Chondrocyte (in vitro differentiated cells): ENCODE measurements at regions not wholly inside any gene's neighbourhood (a gene's known extent, or its start where the extent isn't known, plus 50 kb on each side); places are given as distances from the start of the nearest gene placed in this dataset.
A peak's percentile ranks its signal among the peaks of the same experiment; 100 is the strongest.

Experiments
- DNase-seq: peaks from one replicate; pipeline ENCODE4 v3.0.0; 2021; ENCODE audit warnings: mixed read lengths, low spot score
- H3K27ac Mint-ChIP-seq: one replicate; pipeline ENCODE4 v1.8.0; 2021; ENCODE audit warnings: mild to moderate bottlenecking, moderate library complexity, mixed read lengths; ENCODE audit not compliant: unreplicated experiment
- H3K27me3 Mint-ChIP-seq: 2 replicates; pipeline ENCODE4 v1.8.0; 2021; ENCODE audit warnings: low read depth, mixed read lengths
- H3K36me3 Mint-ChIP-seq: 2 replicates; pipeline ENCODE4 v1.8.0; 2021; ENCODE audit warnings: low read depth, mixed read lengths
- H3K4me1 Mint-ChIP-seq: 2 replicates; pipeline ENCODE4 v1.8.0; 2021; ENCODE audit warnings: low read depth, mild to moderate bottlenecking, mixed read lengths
- H3K4me3 Mint-ChIP-seq: one replicate; pipeline ENCODE4 v1.8.0; 2021; ENCODE audit warnings: mild to moderate bottlenecking, moderate library complexity, mixed read lengths; ENCODE audit not compliant: unreplicated experiment
- H3K9me3 Mint-ChIP-seq: 2 replicates; pipeline ENCODE4 v1.8.0; 2021; ENCODE audit warnings: low read depth, mixed read lengths
- CTCF ChIP-seq: fragments of 200-600 bp; sonication (generic); IDR thresholded peaks from 2 replicates; pipeline ENCODE4 v1.5.0; 2021; ENCODE audit warnings: antibody characterized with exemption, mild to moderate bottlenecking, moderate library complexity

GRCh38 chr4:96525898-96526297 is 686.0 kb downstream of the PDHA2 start:
- H3K36me3 Mint-ChIP-seq, result no peaks in the 10 kb centered on the region
- H3K4me3 Mint-ChIP-seq, result no peak overlapping the region
- peaks cover 3% of the 10 kb centered on the region for H3K9me3 Mint-ChIP-seq
- H3K27ac Mint-ChIP-seq, result peak overlapping the region; percentile 3
- no peak for DNase-seq
- no peaks in the 10 kb centered on the region for H3K27me3 Mint-ChIP-seq
- no peak for TF ChIP-seq CTCF
- H3K4me1 Mint-ChIP-seq, result peaks cover 14% of the 10 kb centered on the region

GRCh38 chr4:96526625-96527024 is 686.7 kb downstream of the PDHA2 start:
- H3K27me3 Mint-ChIP-seq, result no peaks in the 10 kb centered on the region
- TF ChIP-seq CTCF, result no peak
- DNase-seq, result no peak
- H3K4me3 Mint-ChIP-seq, result no peak overlapping the region
- peaks cover 3% of the 10 kb centered on the region for H3K9me3 Mint-ChIP-seq
- no peak overlapping the region for H3K27ac Mint-ChIP-seq
- no peaks in the 10 kb centered on the region for H3K36me3 Mint-ChIP-seq
- H3K4me1 Mint-ChIP-seq, result peaks cover 14% of the 10 kb centered on the region

GRCh38 chr4:96531836-96532235 is 691.9 kb downstream of the PDHA2 start:
- Mint-ChIP-seq H3K27me3 (no peaks in the 10 kb centered on the region), H3K27ac (no peak overlapping the region), H3K4me3 (no peak overlapping the region), H3K4me1 (no peaks in the 10 kb centered on the region), H3K9me3 (peaks cover 3% of the 10 kb centered on the region), H3K36me3 (no peaks in the 10 kb centered on the region)
- TF ChIP-seq CTCF, result no peak
- DNase-seq, result no peak

DNA sequence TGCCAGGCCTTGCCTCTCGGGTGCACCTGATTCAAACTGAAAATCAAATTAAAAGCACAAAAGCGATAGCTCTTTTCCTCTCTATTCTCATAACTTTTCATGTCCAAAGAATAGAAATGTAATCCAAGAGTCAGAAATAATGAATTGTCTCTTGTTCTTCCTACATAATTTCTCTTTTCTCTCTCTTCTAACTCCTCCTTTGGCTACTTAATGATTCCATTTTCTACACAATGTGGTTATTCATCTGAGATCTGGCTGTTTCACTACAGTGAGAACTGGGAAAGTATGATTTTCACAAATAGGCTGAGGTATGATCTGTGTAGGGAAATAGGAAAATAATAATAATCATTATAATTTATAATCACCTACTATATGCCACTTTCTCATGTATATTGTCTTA is 703.5 kb downstream of the PDHA2 start:
- no peak for DNase-seq
- TF ChIP-seq CTCF, result no peak
- Mint-ChIP-seq H3K4me3 (no peak overlapping the region), H3K27ac (no peak overlapping the region), H3K27me3 (no peaks in the 10 kb centered on the region), H3K9me3 (no peaks in the 10 kb centered on the region), H3K4me1 (no peaks in the 10 kb centered on the region), H3K36me3 (no peaks in the 10 kb centered on the region)

DNA sequence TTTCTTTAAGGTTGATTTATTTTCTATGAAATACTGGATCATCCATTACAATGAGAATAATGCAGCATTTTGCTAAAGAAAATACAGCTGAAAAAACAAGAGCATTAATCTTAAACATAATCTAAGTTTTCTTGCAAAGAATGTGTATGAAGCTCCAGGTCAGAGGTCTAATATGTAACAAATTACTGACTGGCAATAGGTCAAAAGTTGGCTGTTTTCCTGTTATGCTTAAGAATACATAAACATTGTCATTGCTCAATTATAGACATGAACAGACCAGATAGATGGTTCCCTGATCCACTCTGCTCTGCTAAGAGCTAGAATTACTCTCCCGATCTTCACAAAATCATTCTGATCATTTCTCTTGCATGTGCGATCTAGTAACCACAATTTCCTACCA is 718.6 kb downstream of the PDHA2 start:
- no peak overlapping the region for H3K4me3 Mint-ChIP-seq
- no peak for DNase-seq
- H3K27me3 Mint-ChIP-seq, result no peaks in the 10 kb centered on the region
- H3K36me3 Mint-ChIP-seq, result peaks cover 1% of the 10 kb centered on the region
- TF ChIP-seq CTCF, result no peak
- peak overlapping the region; percentile 46 for H3K27ac Mint-ChIP-seq
- H3K9me3 Mint-ChIP-seq, result no peaks in the 10 kb centered on the region
- H3K4me1 Mint-ChIP-seq, result peaks cover 14% of the 10 kb centered on the region
